ENCODE measurements at regions not wholly inside any gene's neighbourhood (a gene's known extent, or its start where the extent isn't known, plus 50 kb on each side); places are given as distances from the start of the nearest gene placed in this dataset.

- no peak for TF ChIP-seq CTCF (IDR thresholded peaks at IDR 0.05; ENCODE audit: extremely low read depth in 1 of 2, insufficient read depth in 1 of 2, low read depth in 1 of 2, low read length in 2 of 2)
- TF ChIP-seq FOS (IDR thresholded peaks at IDR 0.05; ENCODE audit: borderline replicate concordance, insufficient read depth, low read length) = no peak
These were observed 98.0 kb upstream of the FAM174B start for GRCh38 chr15:92753591-92753990.
